Upper lobe of left lung (tissue), 6 donors: ENCODE measurements at regions not wholly inside any gene's neighbourhood (a gene's known extent, or its start where the extent isn't known, plus 50 kb on each side); places are given as distances from the start of the nearest gene placed in this dataset.

Experiments
- ATAC-seq, 2 donors: fragments of 200-7000 bp; cut with Tn5 transposase; one replicate each; pipeline ENCODE4 v1.9.1; 2022; ENCODE audit warnings: mild to moderate bottlenecking in 2 of 2, moderate library complexity in 2 of 2; ENCODE audit not compliant: low FRiP score in 2 of 2
- DNase-seq, 2 donors: peaks; one replicate each; pipeline ENCODE4 v3.0.0-alpha.2; 2019 to 2020
- H3K27ac ChIP-seq, 4 donors: fragments of 200-600 bp; sonication (generic); one replicate each; pipeline ENCODE4 v1.5.1; 2016 to 2019
- H3K27me3 ChIP-seq, 4 donors: fragments of 200-600 bp; sonication (generic); one replicate each; pipeline ENCODE4 v1.5.1; 2017 to 2019
- H3K36me3 ChIP-seq, 4 donors: fragments of 200-600 bp; sonication (generic); one replicate each; pipeline ENCODE4 v1.5.1; 2016 to 2019
- H3K4me1 ChIP-seq, 4 donors: fragments of 200-600 bp; sonication (generic); one replicate each; pipeline ENCODE4 v1.5.1; 2018 to 2019
- H3K4me3 ChIP-seq, 4 donors: fragments of 200-600 bp; sonication (generic); one replicate each; pipeline ENCODE4 v1.5.1; 2017 to 2019; ENCODE audit warnings: mild to moderate bottlenecking in 2 of 4, moderate library complexity in 1 of 4
- H3K9me3 ChIP-seq, 4 donors: fragments of 200-600 bp; sonication (generic); one replicate each; pipeline ENCODE4 v1.5.1; 2018 to 2019
- EP300 ChIP-seq, 4 donors: sonication (generic); formaldehyde crosslinking; IDR thresholded peaks; one replicate each; pipeline ENCODE4 v1.5.1; 2017; ENCODE audit warnings: antibody characterized with exemption in 4 of 4, control low read depth in 2 of 4
- POLR2A ChIP-seq, 4 donors: fragments of 450-650 bp; IDR thresholded peaks; one replicate each; pipeline ENCODE4 v1.5.1; 2016 to 2017; ENCODE audit warnings: antibody characterized with exemption in 4 of 4, mild to moderate bottlenecking in 2 of 4
- POLR2AphosphoS5 ChIP-seq, 2 donors: sonication (generic); formaldehyde crosslinking; IDR thresholded peaks; one replicate each; pipeline ENCODE4 v1.5.1; 2017; ENCODE audit warnings: antibody characterized with exemption in 2 of 2
- WGBS, 2 donors: methylation state at CpG; one replicate each; pipeline ENCODE4 v1.1.5; 2017 to 2018; 5-methylcytosine and 5-hydroxymethylcytosine counted together
- TF ChIP-seq, protein P1 (sequence below), 6 experiments: fragments of 450-650 bp in 4 of 6; fragments of 200-600 bp in 2 of 6; sonication (generic) in 2 of 6; IDR thresholded peaks; one replicate each; pipeline ENCODE4 v1.5.1; 2016 to 2019; ENCODE audit warnings: antibody characterized with exemption in 6 of 6
- donor health status: DM: no; HTN: no; CAD: no; lungs with moderate emphysema.
- donor health status: DM: no; HTN: yes; CAD: no; lungs with severe emphysema.

DNA sequence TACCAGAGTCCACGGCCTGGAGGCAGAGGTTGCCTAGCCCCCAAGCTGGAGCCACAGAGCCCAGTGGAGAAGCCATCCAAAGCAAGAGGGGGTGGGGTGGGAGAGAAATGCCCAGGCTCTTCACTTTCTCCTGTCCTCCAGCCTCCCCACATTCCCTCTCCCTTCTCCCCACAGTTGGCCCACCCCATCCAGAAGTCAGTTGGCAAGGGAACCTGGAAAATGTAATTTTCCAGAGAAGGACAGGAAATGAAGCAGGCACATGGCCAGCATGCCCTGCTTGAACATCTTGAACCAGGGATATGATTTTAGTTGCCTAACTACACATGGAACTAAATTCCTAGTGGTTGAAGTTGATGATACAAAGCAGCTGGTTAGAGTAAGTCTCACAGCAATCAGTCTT is 73.3 kb upstream of the IRX6 start:
- Histone ChIP-seq H3K36me3 (no peaks in the 10 kb centered on the region), H3K27me3 (no peaks in the 10 kb centered on the region), H3K4me1 (no peaks in the 10 kb centered on the region), H3K27ac (no peak overlapping the region), H3K4me3 (no peak overlapping the region), H3K9me3 (no peaks in the 10 kb centered on the region)
- ATAC-seq, result no peak
- no peak for DNase-seq
- TF ChIP-seq, protein P1, sequence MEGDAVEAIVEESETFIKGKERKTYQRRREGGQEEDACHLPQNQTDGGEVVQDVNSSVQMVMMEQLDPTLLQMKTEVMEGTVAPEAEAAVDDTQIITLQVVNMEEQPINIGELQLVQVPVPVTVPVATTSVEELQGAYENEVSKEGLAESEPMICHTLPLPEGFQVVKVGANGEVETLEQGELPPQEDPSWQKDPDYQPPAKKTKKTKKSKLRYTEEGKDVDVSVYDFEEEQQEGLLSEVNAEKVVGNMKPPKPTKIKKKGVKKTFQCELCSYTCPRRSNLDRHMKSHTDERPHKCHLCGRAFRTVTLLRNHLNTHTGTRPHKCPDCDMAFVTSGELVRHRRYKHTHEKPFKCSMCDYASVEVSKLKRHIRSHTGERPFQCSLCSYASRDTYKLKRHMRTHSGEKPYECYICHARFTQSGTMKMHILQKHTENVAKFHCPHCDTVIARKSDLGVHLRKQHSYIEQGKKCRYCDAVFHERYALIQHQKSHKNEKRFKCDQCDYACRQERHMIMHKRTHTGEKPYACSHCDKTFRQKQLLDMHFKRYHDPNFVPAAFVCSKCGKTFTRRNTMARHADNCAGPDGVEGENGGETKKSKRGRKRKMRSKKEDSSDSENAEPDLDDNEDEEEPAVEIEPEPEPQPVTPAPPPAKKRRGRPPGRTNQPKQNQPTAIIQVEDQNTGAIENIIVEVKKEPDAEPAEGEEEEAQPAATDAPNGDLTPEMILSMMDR (IDR thresholded peaks at IDR 0.05), result no peak
- TF ChIP-seq EP300 (IDR thresholded peaks at IDR 0.05) (no peak), POLR2A (IDR thresholded peaks at IDR 0.05) (no peak), POLR2AphosphoS5 (IDR thresholded peaks at IDR 0.05) (no peak)
- 58 to 83% methylated on average over 1 of the region's 1 CpG for WGBS, 2 donors

DNA sequence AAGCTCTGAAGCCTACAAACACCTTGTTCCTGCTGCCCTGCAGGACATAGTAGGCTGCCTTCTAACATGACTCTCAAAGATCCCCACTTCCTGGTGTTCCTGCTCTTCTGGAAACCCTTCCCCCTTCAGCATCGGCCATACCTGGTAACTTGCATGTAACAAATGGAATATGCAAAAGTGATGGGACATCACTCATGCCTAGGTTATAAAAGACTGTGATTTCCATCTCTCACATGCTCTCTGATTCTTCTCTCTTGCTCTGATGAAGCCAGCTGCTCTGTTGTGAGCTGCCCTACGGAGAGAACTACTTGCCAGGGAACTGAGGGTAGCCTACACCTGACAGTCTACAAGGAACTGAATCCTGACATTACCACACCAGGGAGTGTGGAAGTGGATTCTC is 72.9 kb upstream of the IRX6 start:
- TF ChIP-seq, protein P1 (IDR thresholded peaks at IDR 0.05), result no peak
- TF ChIP-seq POLR2A (IDR thresholded peaks at IDR 0.05) (no peak), EP300 (IDR thresholded peaks at IDR 0.05) (no peak), POLR2AphosphoS5 (IDR thresholded peaks at IDR 0.05) (no peak)
- ATAC-seq, result no peak
- WGBS, 2 donors, result 81 to 93% methylated on average over 2 of the region's 2 CpGs

DNA sequence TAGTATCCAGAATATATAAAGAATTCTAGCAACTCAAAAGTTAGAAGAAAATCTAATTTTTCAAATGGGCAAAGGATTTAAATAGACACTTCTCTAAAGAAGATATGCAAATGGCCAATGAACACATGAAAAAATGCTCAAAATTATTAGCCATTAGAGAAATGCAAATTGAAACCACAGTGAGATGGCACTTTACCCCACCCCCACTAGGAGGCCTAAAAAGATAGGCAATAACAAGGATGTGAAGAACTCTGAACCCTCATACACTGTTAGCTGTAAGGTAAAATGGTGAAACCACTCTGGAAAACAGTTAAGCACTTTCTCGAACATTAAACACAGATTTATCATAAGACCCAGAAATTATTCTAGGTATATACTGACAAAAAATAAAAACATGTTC is 71.4 kb upstream of the IRX6 start:
- 90 to 100% methylated on average over 1 of the region's 1 CpG for WGBS, 2 donors
- no peaks in the 10 kb centered on the region for H3K4me1 ChIP-seq
- ATAC-seq, result no peak

More for the DNA sequence above, 72.9 kb upstream of the IRX6 start:
- H3K27me3 ChIP-seq, result no peaks in the 10 kb centered on the region
- no peaks in the 10 kb centered on the region for H3K36me3 ChIP-seq
- H3K4me1 ChIP-seq, result no peaks in the 10 kb centered on the region
- no peaks in the 10 kb centered on the region for H3K9me3 ChIP-seq
- DNase-seq, result no peak
- no peak overlapping the region for H3K4me3 ChIP-seq
- H3K27ac ChIP-seq, result no peak overlapping the region

DNA sequence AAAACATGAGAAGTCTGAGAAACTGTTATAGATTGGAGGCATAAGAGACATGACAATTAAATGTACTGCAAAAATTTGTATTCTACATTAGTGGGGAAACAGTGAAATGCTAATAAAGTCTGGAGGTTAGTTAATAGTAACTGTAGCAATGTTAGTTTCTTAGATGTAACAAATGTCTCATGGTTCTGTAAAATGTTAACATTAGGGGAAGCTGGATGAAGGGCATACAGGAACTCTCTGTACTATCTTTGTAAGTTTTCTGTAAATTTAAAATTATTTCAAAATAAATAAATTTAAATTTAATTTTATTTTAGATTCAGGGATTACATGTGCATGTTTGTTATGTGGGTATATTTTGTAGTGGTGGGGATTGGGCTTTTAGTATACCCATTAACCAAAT is 70.0 kb upstream of the IRX6 start:
- TF ChIP-seq EP300 (IDR thresholded peaks at IDR 0.05) (no peak), POLR2AphosphoS5 (IDR thresholded peaks at IDR 0.05) (no peak), POLR2A (IDR thresholded peaks at IDR 0.05) (no peak)
- TF ChIP-seq, protein P1 (IDR thresholded peaks at IDR 0.05), result no peak
- Histone ChIP-seq H3K4me1 (no peaks in the 10 kb centered on the region), H3K27me3 (no peaks in the 10 kb centered on the region), H3K27ac (no peak overlapping the region), H3K36me3 (no peaks in the 10 kb centered on the region), H3K4me3 (no peak overlapping the region), H3K9me3 (no peaks in the 10 kb centered on the region)
- no peak for DNase-seq
- no peak for ATAC-seq

More for the DNA sequence above, 71.4 kb upstream of the IRX6 start:
- Histone ChIP-seq H3K9me3 (no peaks in the 10 kb centered on the region), H3K27ac (no peak overlapping the region), H3K4me3 (no peak overlapping the region), H3K36me3 (no peaks in the 10 kb centered on the region), H3K27me3 (no peaks in the 10 kb centered on the region)
- TF ChIP-seq, protein P1 (IDR thresholded peaks at IDR 0.05), result no peak
- no peak for TF ChIP-seq EP300 (IDR thresholded peaks at IDR 0.05)
- TF ChIP-seq POLR2AphosphoS5 (IDR thresholded peaks at IDR 0.05), result no peak
- no peak for TF ChIP-seq POLR2A (IDR thresholded peaks at IDR 0.05)
- no peak for DNase-seq

DNA sequence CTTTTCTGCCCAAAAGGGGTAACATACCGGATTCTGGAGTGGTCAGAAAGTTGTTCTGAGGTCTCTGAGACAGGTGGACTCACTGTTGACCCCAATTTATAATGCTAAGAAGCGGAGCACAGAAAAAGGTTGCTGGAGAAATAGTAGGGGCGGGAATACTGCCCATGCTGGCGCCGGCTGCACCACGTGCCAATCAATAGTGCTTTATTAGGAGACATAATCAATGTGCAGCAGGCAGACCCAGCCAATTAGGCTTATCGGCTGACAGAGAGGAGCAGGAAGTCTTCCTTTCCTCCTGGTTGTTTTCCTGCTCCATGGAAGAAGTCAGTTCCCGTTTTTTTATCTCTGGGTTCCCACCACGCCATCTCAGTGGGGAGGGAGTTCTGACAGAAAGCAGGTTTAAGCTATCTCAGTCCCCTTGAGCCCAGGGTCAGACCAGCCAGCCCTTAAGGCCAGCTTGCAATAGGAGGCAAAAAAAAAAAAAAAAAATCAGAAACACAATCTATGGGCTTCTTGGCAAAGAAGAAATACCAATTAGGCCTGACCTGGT is 68.2 kb upstream of the IRX6 start:
- H3K4me3 ChIP-seq, result no peak overlapping the region
- H3K9me3 ChIP-seq, result no peaks in the 10 kb centered on the region
- H3K36me3 ChIP-seq, result no peaks in the 10 kb centered on the region
- no peak overlapping the region for H3K27ac ChIP-seq
- DNase-seq (no peak), ATAC-seq (no peak)
- no peaks in the 10 kb centered on the region for H3K27me3 ChIP-seq
- WGBS, 2 donors, result 54 to 61% methylated on average over 9 of the region's 9 CpGs
- no peaks in the 10 kb centered on the region for H3K4me1 ChIP-seq
- no peak for TF ChIP-seq EP300 (IDR thresholded peaks at IDR 0.05)
- no peak for TF ChIP-seq POLR2AphosphoS5 (IDR thresholded peaks at IDR 0.05)
- TF ChIP-seq POLR2A (IDR thresholded peaks at IDR 0.05), result no peak
